ENCODE measurements at regions not wholly inside any gene's neighbourhood (a gene's known extent, or its start where the extent isn't known, plus 50 kb on each side); places are given as distances from the start of the nearest gene placed in this dataset.

DNA sequence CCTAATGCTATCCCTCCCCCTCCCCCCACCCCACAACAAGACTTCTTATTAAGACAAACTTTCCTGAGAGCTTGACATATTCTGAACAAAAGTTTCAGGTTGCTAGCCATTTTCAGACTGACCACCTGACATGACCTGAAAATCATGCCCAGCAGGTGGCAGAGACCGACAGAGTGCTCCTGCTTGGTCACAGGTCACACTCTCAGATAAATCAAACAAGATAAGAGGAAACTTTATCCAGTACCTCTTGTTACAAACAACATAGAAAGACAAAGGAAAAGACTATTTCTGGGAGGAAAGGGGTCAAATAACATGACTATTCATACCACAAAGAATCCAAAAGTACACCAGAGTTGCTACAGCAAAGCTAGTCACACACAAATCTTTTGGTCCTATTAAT, 107.4 kb downstream of the TMEM200C start:
- DNase-seq, result peak; percentile 48
- Histone ChIP-seq H3K36me3 (ENCODE audit: control insufficient read depth, insufficient read depth, low read length) (no peaks in the 10 kb centered on the region), H2AK5ac (ENCODE audit: low read length) (no peak overlapping the region), H3K4ac (ENCODE audit: low read depth, low read length) (no peak overlapping the region), H3K23ac (ENCODE audit: low read length) (no peak overlapping the region), H2BK5ac (ENCODE audit: low read length) (no peak overlapping the region), H2BK120ac (ENCODE audit: low read depth, low read length) (no peak overlapping the region), H3K56ac (ENCODE audit: low read length) (peak overlapping the region; percentile 25), H4K8ac (ENCODE audit: low read depth, low read length) (no peak overlapping the region), H3K27ac (ENCODE audit: low read depth, low read length) (no peak overlapping the region), H3K79me1 (ENCODE audit: low read length) (no peaks in the 10 kb centered on the region), H3K9ac (ENCODE audit: low read length) (no peak overlapping the region), H3K4me2 (ENCODE audit: low read length) (no peak overlapping the region), H2BK15ac (replicated peaks; ENCODE audit: low read depth) (no peak overlapping the region), H3K4me1 (ENCODE audit: control insufficient read depth, low read depth, low read length) (no peaks in the 10 kb centered on the region), H3K4me3 (ENCODE audit: low read length) (no peak overlapping the region), H3K79me2 (ENCODE audit: control insufficient read depth, insufficient read depth, low read length) (no peaks in the 10 kb centered on the region), H3K27me3 (ENCODE audit: insufficient read depth, low read length, poor library complexity) (no peaks in the 10 kb centered on the region), H4K5ac (ENCODE audit: low read length) (peak overlapping the region; percentile 56), H3K18ac (ENCODE audit: low read length) (no peak overlapping the region)
- WGBS (ENCODE audit: extremely low coverage, insufficient coverage, low lambda C conversion rate), result no CpG with 5 or more reads among the region's 1 CpG

GRCh38 chr18:5779922-5780321, 115.4 kb downstream of the TMEM200C start:
- no CpG with 5 or more reads among the region's 2 CpGs for WGBS (ENCODE audit: extremely low coverage, insufficient coverage, low lambda C conversion rate)
- H2BK15ac ChIP-seq (replicated peaks; ENCODE audit: low read depth), result no peak overlapping the region
- H3K27ac ChIP-seq (ENCODE audit: low read depth, low read length), result no peak overlapping the region
- no peak overlapping the region for H4K5ac ChIP-seq (ENCODE audit: low read length)
- H3K56ac ChIP-seq (ENCODE audit: low read length), result no peak overlapping the region
- H3K79me1 ChIP-seq (ENCODE audit: low read length), result no peaks in the 10 kb centered on the region
- no peaks in the 10 kb centered on the region for H3K4me1 ChIP-seq (ENCODE audit: control insufficient read depth, low read depth, low read length)
- no peak overlapping the region for H3K18ac ChIP-seq (ENCODE audit: low read length)
- H2BK120ac ChIP-seq (ENCODE audit: low read depth, low read length), result no peak overlapping the region
- H3K4me2 ChIP-seq (ENCODE audit: low read length), result no peak overlapping the region
- DNase-seq, result no peak
- H2AK5ac ChIP-seq (ENCODE audit: low read length), result no peak overlapping the region
- no peak overlapping the region for H3K4ac ChIP-seq (ENCODE audit: low read depth, low read length)
- no peak overlapping the region for H2BK5ac ChIP-seq (ENCODE audit: low read length)
- H3K9ac ChIP-seq (ENCODE audit: low read length), result no peak overlapping the region
- no peaks in the 10 kb centered on the region for H3K79me2 ChIP-seq (ENCODE audit: control insufficient read depth, insufficient read depth, low read length)
- no peaks in the 10 kb centered on the region for H3K36me3 ChIP-seq (ENCODE audit: control insufficient read depth, insufficient read depth, low read length)
- no peak overlapping the region for H3K23ac ChIP-seq (ENCODE audit: low read length)
- no peak overlapping the region for H3K4me3 ChIP-seq (ENCODE audit: low read length)
- no peaks in the 10 kb centered on the region for H3K27me3 ChIP-seq (ENCODE audit: insufficient read depth, low read length, poor library complexity)
- no peak overlapping the region for H4K8ac ChIP-seq (ENCODE audit: low read depth, low read length)

DNA sequence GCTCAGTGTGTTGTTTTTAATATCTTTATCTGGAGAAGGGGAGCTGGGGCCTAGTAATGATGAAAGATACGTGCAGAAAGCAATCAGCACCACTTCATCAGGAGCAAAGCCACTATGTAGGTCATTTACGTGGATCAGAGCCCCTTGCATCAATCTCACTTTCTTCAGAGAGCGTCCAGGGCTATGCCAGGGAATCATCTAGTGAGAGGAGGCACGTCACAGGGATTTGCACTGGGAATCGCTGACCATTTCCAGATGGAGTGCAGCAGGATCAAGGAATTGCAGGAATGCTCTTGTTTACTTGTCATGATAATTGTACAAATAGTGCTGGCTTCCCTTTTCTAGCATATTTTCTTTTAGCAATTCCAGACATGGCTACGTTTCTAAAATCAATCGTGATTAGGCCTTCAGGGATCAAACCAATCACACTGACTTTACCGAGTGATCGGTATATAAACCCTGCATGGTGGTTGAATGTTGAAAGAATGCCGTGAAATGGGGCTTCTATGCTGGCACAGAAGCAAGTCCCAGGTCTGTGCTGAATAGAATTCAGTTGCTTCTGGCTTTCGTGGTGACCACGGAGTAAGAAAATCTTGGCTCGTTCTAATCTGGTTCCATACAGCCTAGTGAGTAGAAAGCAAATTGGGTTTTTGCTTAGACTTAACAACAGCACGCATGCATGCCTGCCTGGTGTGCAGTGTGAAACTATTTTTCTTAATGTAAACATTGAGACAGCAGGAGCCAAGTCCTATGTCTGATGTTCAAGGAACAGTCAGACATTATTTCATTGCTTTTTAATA, 122.8 kb downstream of the TMEM200C start:
- Histone ChIP-seq H2BK15ac (replicated peaks; ENCODE audit: low read depth) (no peak overlapping the region), H3K4me1 (ENCODE audit: control insufficient read depth, low read depth, low read length) (no peaks in the 10 kb centered on the region), H4K5ac (ENCODE audit: low read length) (no peak overlapping the region), H3K36me3 (ENCODE audit: control insufficient read depth, insufficient read depth, low read length) (no peaks in the 10 kb centered on the region), H2AK5ac (ENCODE audit: low read length) (no peak overlapping the region), H3K56ac (ENCODE audit: low read length) (no peak overlapping the region), H4K8ac (ENCODE audit: low read depth, low read length) (no peak overlapping the region), H3K79me1 (ENCODE audit: low read length) (no peaks in the 10 kb centered on the region), H3K4me2 (ENCODE audit: low read length) (no peak overlapping the region), H2BK120ac (ENCODE audit: low read depth, low read length) (no peak overlapping the region), H3K79me2 (ENCODE audit: control insufficient read depth, insufficient read depth, low read length) (no peaks in the 10 kb centered on the region), H3K4me3 (ENCODE audit: low read length) (no peak overlapping the region), H2BK5ac (ENCODE audit: low read length) (no peak overlapping the region), H3K4ac (ENCODE audit: low read depth, low read length) (no peak overlapping the region), H3K27me3 (ENCODE audit: insufficient read depth, low read length, poor library complexity) (no peaks in the 10 kb centered on the region), H3K23ac (ENCODE audit: low read length) (peak overlapping the region; percentile 35), H3K27ac (ENCODE audit: low read depth, low read length) (no peak overlapping the region), H3K9ac (ENCODE audit: low read length) (no peak overlapping the region), H3K18ac (ENCODE audit: low read length) (no peak overlapping the region)
- WGBS (ENCODE audit: extremely low coverage, insufficient coverage, low lambda C conversion rate), result no CpG with 5 or more reads among the region's 14 CpGs
- DNase-seq, result no peak

GRCh38 chr18:5771343-5771742, 124.0 kb downstream of the TMEM200C start:
- Histone ChIP-seq H3K9ac (ENCODE audit: low read length) (no peak overlapping the region), H3K79me1 (ENCODE audit: low read length) (no peaks in the 10 kb centered on the region), H2BK15ac (replicated peaks; ENCODE audit: low read depth) (no peak overlapping the region), H4K8ac (ENCODE audit: low read depth, low read length) (no peak overlapping the region), H3K27ac (ENCODE audit: low read depth, low read length) (no peak overlapping the region), H2BK120ac (ENCODE audit: low read depth, low read length) (no peak overlapping the region), H2BK5ac (ENCODE audit: low read length) (no peak overlapping the region), H3K56ac (ENCODE audit: low read length) (no peak overlapping the region), H3K23ac (ENCODE audit: low read length) (no peak overlapping the region), H3K4ac (ENCODE audit: low read depth, low read length) (no peak overlapping the region), H3K27me3 (ENCODE audit: insufficient read depth, low read length, poor library complexity) (no peaks in the 10 kb centered on the region), H3K4me2 (ENCODE audit: low read length) (no peak overlapping the region), H2AK5ac (ENCODE audit: low read length) (no peak overlapping the region), H4K5ac (ENCODE audit: low read length) (no peak overlapping the region), H3K4me1 (ENCODE audit: control insufficient read depth, low read depth, low read length) (no peaks in the 10 kb centered on the region), H3K36me3 (ENCODE audit: control insufficient read depth, insufficient read depth, low read length) (no peaks in the 10 kb centered on the region), H3K4me3 (ENCODE audit: low read length) (no peak overlapping the region), H3K18ac (ENCODE audit: low read length) (no peak overlapping the region), H3K79me2 (ENCODE audit: control insufficient read depth, insufficient read depth, low read length) (no peaks in the 10 kb centered on the region)
- no CpG with 5 or more reads among the region's 5 CpGs for WGBS (ENCODE audit: extremely low coverage, insufficient coverage, low lambda C conversion rate)
- DNase-seq, result no peak

GRCh38 chr18:5770176-5770575, 125.1 kb downstream of the TMEM200C start:
- no peak overlapping the region for H3K9ac ChIP-seq (ENCODE audit: low read length)
- H2BK120ac ChIP-seq (ENCODE audit: low read depth, low read length), result no peak overlapping the region
- H3K18ac ChIP-seq (ENCODE audit: low read length), result no peak overlapping the region
- no peaks in the 10 kb centered on the region for H3K36me3 ChIP-seq (ENCODE audit: control insufficient read depth, insufficient read depth, low read length)
- DNase-seq, result peak; percentile 6
- no peak overlapping the region for H4K8ac ChIP-seq (ENCODE audit: low read depth, low read length)
- H3K23ac ChIP-seq (ENCODE audit: low read length), result no peak overlapping the region
- no peak overlapping the region for H4K5ac ChIP-seq (ENCODE audit: low read length)
- no peak overlapping the region for H2AK5ac ChIP-seq (ENCODE audit: low read length)
- no peaks in the 10 kb centered on the region for H3K27me3 ChIP-seq (ENCODE audit: insufficient read depth, low read length, poor library complexity)
- no peaks in the 10 kb centered on the region for H3K79me1 ChIP-seq (ENCODE audit: low read length)
- no peak overlapping the region for H3K4me2 ChIP-seq (ENCODE audit: low read length)
- no peak overlapping the region for H2BK15ac ChIP-seq (replicated peaks; ENCODE audit: low read depth)
- no peak overlapping the region for H3K56ac ChIP-seq (ENCODE audit: low read length)
- no peak overlapping the region for H3K4me3 ChIP-seq (ENCODE audit: low read length)
- no peak overlapping the region for H2BK5ac ChIP-seq (ENCODE audit: low read length)
- no peaks in the 10 kb centered on the region for H3K4me1 ChIP-seq (ENCODE audit: control insufficient read depth, low read depth, low read length)
- WGBS (ENCODE audit: extremely low coverage, insufficient coverage, low lambda C conversion rate), result no CpG with 5 or more reads among the region's 4 CpGs
- no peak overlapping the region for H3K4ac ChIP-seq (ENCODE audit: low read depth, low read length)
- no peaks in the 10 kb centered on the region for H3K79me2 ChIP-seq (ENCODE audit: control insufficient read depth, insufficient read depth, low read length)
- no peak overlapping the region for H3K27ac ChIP-seq (ENCODE audit: low read depth, low read length)

DNA sequence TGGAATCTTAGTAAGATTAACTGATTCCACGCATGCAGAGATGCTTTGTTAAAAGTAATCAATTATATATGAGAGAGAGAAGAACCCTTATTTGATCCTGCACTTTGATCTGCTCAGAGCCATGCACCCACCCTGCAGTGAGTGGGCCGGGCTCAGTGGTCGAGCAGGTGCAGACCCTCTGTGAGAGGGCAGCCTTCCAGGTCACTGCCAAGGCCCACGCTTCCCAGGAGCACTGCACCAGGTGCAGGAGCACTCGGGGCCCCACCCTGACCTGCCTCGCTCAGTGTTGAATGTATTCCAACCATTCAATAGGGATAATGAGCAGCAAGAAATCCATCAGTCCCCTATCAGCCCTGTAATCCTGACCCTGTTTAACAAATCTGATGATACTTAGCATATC, 126.9 kb downstream of the TMEM200C start:
- H3K79me1 ChIP-seq (ENCODE audit: low read length), result no peaks in the 10 kb centered on the region
- no peak overlapping the region for H3K56ac ChIP-seq (ENCODE audit: low read length)
- H3K4me3 ChIP-seq (ENCODE audit: low read length), result no peak overlapping the region
- H3K18ac ChIP-seq (ENCODE audit: low read length), result no peak overlapping the region
- H2BK15ac ChIP-seq (replicated peaks; ENCODE audit: low read depth), result no peak overlapping the region
- H3K4me2 ChIP-seq (ENCODE audit: low read length), result no peak overlapping the region
- no peak overlapping the region for H2AK5ac ChIP-seq (ENCODE audit: low read length)
- WGBS (ENCODE audit: extremely low coverage, insufficient coverage, low lambda C conversion rate), result no CpG with 5 or more reads among the region's 6 CpGs
- H3K36me3 ChIP-seq (ENCODE audit: control insufficient read depth, insufficient read depth, low read length), result no peaks in the 10 kb centered on the region
- no peak for DNase-seq
- H4K8ac ChIP-seq (ENCODE audit: low read depth, low read length), result no peak overlapping the region
- H2BK120ac ChIP-seq (ENCODE audit: low read depth, low read length), result no peak overlapping the region
- no peak overlapping the region for H3K4ac ChIP-seq (ENCODE audit: low read depth, low read length)
- no peak overlapping the region for H3K9ac ChIP-seq (ENCODE audit: low read length)
- H3K27ac ChIP-seq (ENCODE audit: low read depth, low read length), result no peak overlapping the region
- no peaks in the 10 kb centered on the region for H3K4me1 ChIP-seq (ENCODE audit: control insufficient read depth, low read depth, low read length)
- no peak overlapping the region for H4K5ac ChIP-seq (ENCODE audit: low read length)
- no peaks in the 10 kb centered on the region for H3K79me2 ChIP-seq (ENCODE audit: control insufficient read depth, insufficient read depth, low read length)
- H3K23ac ChIP-seq (ENCODE audit: low read length), result no peak overlapping the region
- H3K27me3 ChIP-seq (ENCODE audit: insufficient read depth, low read length, poor library complexity), result no peaks in the 10 kb centered on the region
- no peak overlapping the region for H2BK5ac ChIP-seq (ENCODE audit: low read length)

Data from mesendoderm (in vitro differentiated cells).